ENCODE measurements at regions not wholly inside any gene's neighbourhood (a gene's known extent, or its start where the extent isn't known, plus 50 kb on each side); places are given as distances from the start of the nearest gene placed in this dataset.

DNA sequence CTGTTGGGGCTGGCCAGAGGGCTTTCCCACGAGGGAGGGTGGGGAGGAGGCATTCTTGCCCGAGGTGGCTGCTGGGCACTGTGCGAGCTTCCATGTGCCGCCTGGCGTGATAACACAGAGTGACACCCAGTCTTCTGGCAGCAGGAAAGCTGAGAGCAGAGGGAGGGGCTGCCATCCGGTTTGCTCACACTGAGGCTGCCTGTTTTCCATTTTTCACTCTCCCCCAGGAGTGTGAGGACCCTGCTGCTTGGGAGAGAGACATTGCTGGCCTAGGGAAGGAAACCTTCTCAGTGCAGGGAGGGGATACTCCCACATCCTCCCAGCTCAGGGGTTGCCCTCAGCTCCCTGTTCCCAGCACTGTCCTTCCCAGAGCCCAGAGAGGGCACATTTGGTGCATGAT, 73.1 kb downstream of the INHBB start:
- Histone ChIP-seq H3K36me3 (ENCODE audit: insufficient read depth, low read length, poor library complexity, severe bottlenecking) (no peaks in the 10 kb centered on the region), H3K4me1 (ENCODE audit: insufficient read depth, low read length, poor library complexity, severe bottlenecking) (no peaks in the 10 kb centered on the region), H3K27me3 (replicated peaks; ENCODE audit: insufficient read depth, low read depth, low read length, poor library complexity) (no peaks in the 10 kb centered on the region), H3K27ac (ENCODE audit: low read depth, low read length, poor library complexity, severe bottlenecking) (no peak overlapping the region), H3K9me3 (ENCODE audit: low read depth, low read length, poor library complexity, severe bottlenecking) (no peaks in the 10 kb centered on the region), H3K4me3 (ENCODE audit: low read depth, low read length, poor library complexity, severe bottlenecking) (no peak overlapping the region)
- POLR2A ChIA-PET (ENCODE audit: low non-redundant PET) = no interaction called here
- BruUV-seq (replicated peaks) = no TSS peak
- intact Hi-C loops (cut with micrococcal nuclease; ENCODE audit: unreplicated experiment) = no loop called here
- CTCF ChIA-PET = no interaction called here
- no peak for TF ChIP-seq EZH2 (IDR thresholded peaks at IDR 0.05; ENCODE audit: borderline replicate concordance, low read depth, low read length, poor library complexity, severe bottlenecking)
- TF ChIP-seq, protein P1, sequence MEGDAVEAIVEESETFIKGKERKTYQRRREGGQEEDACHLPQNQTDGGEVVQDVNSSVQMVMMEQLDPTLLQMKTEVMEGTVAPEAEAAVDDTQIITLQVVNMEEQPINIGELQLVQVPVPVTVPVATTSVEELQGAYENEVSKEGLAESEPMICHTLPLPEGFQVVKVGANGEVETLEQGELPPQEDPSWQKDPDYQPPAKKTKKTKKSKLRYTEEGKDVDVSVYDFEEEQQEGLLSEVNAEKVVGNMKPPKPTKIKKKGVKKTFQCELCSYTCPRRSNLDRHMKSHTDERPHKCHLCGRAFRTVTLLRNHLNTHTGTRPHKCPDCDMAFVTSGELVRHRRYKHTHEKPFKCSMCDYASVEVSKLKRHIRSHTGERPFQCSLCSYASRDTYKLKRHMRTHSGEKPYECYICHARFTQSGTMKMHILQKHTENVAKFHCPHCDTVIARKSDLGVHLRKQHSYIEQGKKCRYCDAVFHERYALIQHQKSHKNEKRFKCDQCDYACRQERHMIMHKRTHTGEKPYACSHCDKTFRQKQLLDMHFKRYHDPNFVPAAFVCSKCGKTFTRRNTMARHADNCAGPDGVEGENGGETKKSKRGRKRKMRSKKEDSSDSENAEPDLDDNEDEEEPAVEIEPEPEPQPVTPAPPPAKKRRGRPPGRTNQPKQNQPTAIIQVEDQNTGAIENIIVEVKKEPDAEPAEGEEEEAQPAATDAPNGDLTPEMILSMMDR (conservative IDR thresholded peaks at IDR 0.05; ENCODE audit: low read depth, low read length) = no peak
- DNase-seq (ENCODE audit: low spot score) = no peak

DNA sequence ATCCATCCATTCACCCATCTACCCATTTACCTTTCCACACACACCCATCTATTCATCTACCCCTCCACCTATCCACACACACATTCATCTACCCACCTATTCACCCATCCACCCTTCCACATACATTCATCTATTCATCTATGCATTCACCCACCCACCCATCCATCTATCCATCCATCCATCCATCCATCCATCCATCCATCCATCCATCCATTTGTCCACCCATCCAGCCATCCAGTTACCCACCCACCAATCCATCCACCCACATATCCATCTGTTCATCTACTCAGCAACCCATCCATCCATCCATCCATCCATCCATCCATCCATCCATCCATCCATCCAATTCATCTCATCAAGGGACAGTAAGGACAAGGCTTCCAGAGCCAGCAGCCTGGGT, 74.0 kb downstream of the INHBB start:
- H3K36me3 ChIP-seq (ENCODE audit: insufficient read depth, low read length, poor library complexity, severe bottlenecking) = no peaks in the 10 kb centered on the region
- CTCF ChIA-PET = no interaction called here
- no peaks in the 10 kb centered on the region for H3K27me3 ChIP-seq (replicated peaks; ENCODE audit: insufficient read depth, low read depth, low read length, poor library complexity)
- H3K9me3 ChIP-seq (ENCODE audit: low read depth, low read length, poor library complexity, severe bottlenecking) = no peaks in the 10 kb centered on the region
- no peak for DNase-seq (ENCODE audit: low spot score)
- no peak overlapping the region for H3K27ac ChIP-seq (ENCODE audit: low read depth, low read length, poor library complexity, severe bottlenecking)
- BruUV-seq (replicated peaks) = no TSS peak
- intact Hi-C loops (cut with micrococcal nuclease; ENCODE audit: unreplicated experiment) = no loop called here
- no peak overlapping the region for H3K4me3 ChIP-seq (ENCODE audit: low read depth, low read length, poor library complexity, severe bottlenecking)
- H3K4me1 ChIP-seq (ENCODE audit: insufficient read depth, low read length, poor library complexity, severe bottlenecking) = no peaks in the 10 kb centered on the region
- POLR2A ChIA-PET (ENCODE audit: low non-redundant PET) = no interaction called here
- TF ChIP-seq EZH2 (IDR thresholded peaks at IDR 0.05; ENCODE audit: borderline replicate concordance, low read depth, low read length, poor library complexity, severe bottlenecking) = no peak
- TF ChIP-seq, protein P1 (conservative IDR thresholded peaks at IDR 0.05; ENCODE audit: low read depth, low read length) = no peak

DNA sequence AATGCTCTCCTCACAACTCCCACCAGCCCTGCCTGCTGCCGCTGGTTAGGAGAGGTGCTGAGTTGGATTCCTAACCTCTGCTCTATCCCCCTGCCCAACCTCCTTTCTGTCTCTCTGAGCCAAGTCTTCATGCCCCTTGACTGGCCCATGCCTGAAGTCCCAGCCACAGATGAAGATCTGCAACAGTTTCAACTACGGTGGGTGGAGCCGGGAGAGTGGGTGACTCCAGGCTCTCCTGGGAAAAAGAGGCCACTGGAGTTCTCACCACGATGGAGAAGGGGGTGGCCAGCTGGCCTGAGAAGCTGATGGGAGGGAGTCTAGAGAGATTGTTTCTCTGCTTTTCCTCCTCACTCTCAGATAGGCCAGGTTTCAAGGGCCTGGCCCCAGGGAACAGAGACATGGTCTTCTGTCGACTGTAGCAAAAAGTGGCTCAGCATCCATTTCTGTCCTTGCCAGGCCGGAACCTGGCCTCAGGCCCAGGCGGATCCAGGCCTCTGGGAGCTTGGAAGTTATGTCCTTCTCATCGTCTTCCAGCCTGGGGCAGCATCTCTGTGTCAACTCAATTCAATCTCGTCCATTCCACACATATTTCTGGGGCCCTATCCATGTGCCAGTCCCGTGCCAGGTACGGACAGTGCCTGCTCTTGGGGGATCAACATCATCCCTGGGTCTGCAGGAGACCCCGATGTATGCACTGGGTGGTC, 75.3 kb downstream of the INHBB start:
- Histone ChIP-seq H3K27ac (ENCODE audit: low read depth, low read length, poor library complexity, severe bottlenecking) (no peak overlapping the region), H3K4me3 (ENCODE audit: low read depth, low read length, poor library complexity, severe bottlenecking) (no peak overlapping the region), H3K4me1 (ENCODE audit: insufficient read depth, low read length, poor library complexity, severe bottlenecking) (no peaks in the 10 kb centered on the region), H3K36me3 (ENCODE audit: insufficient read depth, low read length, poor library complexity, severe bottlenecking) (no peaks in the 10 kb centered on the region), H3K27me3 (replicated peaks; ENCODE audit: insufficient read depth, low read depth, low read length, poor library complexity) (peaks cover 5% of the 10 kb centered on the region), H3K9me3 (ENCODE audit: low read depth, low read length, poor library complexity, severe bottlenecking) (no peaks in the 10 kb centered on the region)
- ChIA-PET CTCF (no interaction called here), POLR2A (ENCODE audit: low non-redundant PET) (no interaction called here)
- no peak for DNase-seq (ENCODE audit: low spot score)
- no TSS peak for BruUV-seq (replicated peaks)
- TF ChIP-seq EZH2 (IDR thresholded peaks at IDR 0.05; ENCODE audit: borderline replicate concordance, low read depth, low read length, poor library complexity, severe bottlenecking) = no peak
- TF ChIP-seq, protein P1 (conservative IDR thresholded peaks at IDR 0.05; ENCODE audit: low read depth, low read length) = no peak
- intact Hi-C loops (cut with micrococcal nuclease; ENCODE audit: unreplicated experiment) = no loop called here
